Vagina (tissue), 2 donors: ENCODE measurements at regions not wholly inside any gene's neighbourhood (a gene's known extent, or its start where the extent isn't known, plus 50 kb on each side); places are given as distances from the start of the nearest gene placed in this dataset.

ENCODE experiments used
- DNase-seq, 2 donors: peaks; one replicate each; pipeline ENCODE4 v3.0.0-alpha.2; 2017; ENCODE audit errors: extremely low spot score in 2 of 2
- H3K27ac ChIP-seq: fragments of 200-600 bp; sonication (generic); one replicate; pipeline ENCODE4 v1.5.1; 2019
- H3K27me3 ChIP-seq: fragments of 200-600 bp; sonication (generic); one replicate; pipeline ENCODE4 v1.5.1; 2019
- H3K36me3 ChIP-seq, 2 donors: fragments of 200-600 bp; sonication (generic); one replicate each; pipeline ENCODE4 v1.5.1; 2017 to 2019
- H3K4me1 ChIP-seq: fragments of 200-600 bp; sonication (generic); one replicate; pipeline ENCODE4 v1.5.1; 2019
- H3K4me3 ChIP-seq, 2 donors: fragments of 200-600 bp; sonication (generic); 1 replicate in 1 of 2; 2 replicates in 1 of 2; pipeline ENCODE4 v1.5.1; 2016 to 2019
- H3K9me3 ChIP-seq: fragments of 200-600 bp; sonication (generic); one replicate; pipeline ENCODE4 v1.5.1; 2019
- POLR2A ChIP-seq, 2 donors: fragments of 450-650 bp; IDR thresholded peaks; one replicate each; pipeline ENCODE4 v1.6.1; 2017; ENCODE audit warnings: antibody characterized with exemption in 2 of 2, mild to moderate bottlenecking in 2 of 2, moderate library complexity in 2 of 2
- POLR2AphosphoS5 ChIP-seq, 2 donors: sonication (generic); formaldehyde crosslinking; IDR thresholded peaks; one replicate each; pipeline ENCODE4 v1.9.0; 2017; ENCODE audit warnings: antibody characterized with exemption in 2 of 2, mild to moderate bottlenecking in 2 of 2, low read depth in 1 of 2; ENCODE audit not compliant: insufficient read depth in 1 of 2
- intact Hi-C: fragments of 100-400 bp; cut with DNase I; formaldehyde crosslinking; loops from one replicate; pipeline ENCODE4 v1.15.1; 2023
- TF ChIP-seq, protein P1 (sequence below), 3 experiments: fragments of 450-650 bp in 2 of 3; fragments of 200-600 bp in 1 of 3; sonication (generic) in 1 of 3; IDR thresholded peaks; one replicate each; pipeline ENCODE4 v1.5.1; 2017 to 2019; ENCODE audit warnings: antibody characterized with exemption in 3 of 3, mild to moderate bottlenecking in 2 of 3, moderate library complexity in 2 of 3

DNA sequence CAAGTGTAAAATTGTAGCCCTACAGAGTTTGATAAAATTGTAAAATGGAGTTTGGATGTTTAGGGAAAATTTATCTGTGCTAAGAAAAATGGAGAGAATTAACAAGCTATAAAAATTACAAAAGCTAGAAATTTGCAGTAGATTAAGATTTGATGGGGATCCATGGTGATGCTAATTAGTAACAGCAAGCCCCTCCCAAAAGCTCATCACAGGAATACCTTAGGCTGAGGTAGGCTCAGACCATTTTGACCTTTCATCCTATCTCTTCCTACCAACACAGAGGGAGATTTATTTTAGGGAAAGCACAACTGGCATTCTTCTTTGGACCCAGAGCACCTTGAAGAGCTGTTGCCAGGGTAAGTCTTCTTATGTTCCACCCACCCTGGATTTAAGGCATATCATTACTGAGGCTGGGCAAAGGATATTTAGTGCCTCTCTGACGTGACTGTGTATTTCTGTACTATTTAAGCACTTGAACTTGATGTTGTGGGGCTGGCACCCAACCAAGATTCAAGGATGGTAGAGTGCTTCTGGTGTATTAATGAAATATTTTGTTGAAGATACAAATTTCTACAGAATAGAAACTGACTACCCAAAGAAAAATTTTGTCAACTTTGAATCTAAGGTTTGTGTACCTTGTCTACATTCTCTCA is 70.8 kb upstream of the SLC39A10 start:
- Histone ChIP-seq H3K4me3 (no peak overlapping the region), H3K4me1 (peaks cover 6% of the 10 kb centered on the region), H3K9me3 (no peaks in the 10 kb centered on the region), H3K27ac (no peak overlapping the region), H3K36me3 (no peaks in the 10 kb centered on the region), H3K27me3 (no peaks in the 10 kb centered on the region)
- DNase-seq: no peak
- intact Hi-C loops: no loop called here
- no peak for TF ChIP-seq POLR2A (IDR thresholded peaks at IDR 0.05)
- TF ChIP-seq, protein P1, sequence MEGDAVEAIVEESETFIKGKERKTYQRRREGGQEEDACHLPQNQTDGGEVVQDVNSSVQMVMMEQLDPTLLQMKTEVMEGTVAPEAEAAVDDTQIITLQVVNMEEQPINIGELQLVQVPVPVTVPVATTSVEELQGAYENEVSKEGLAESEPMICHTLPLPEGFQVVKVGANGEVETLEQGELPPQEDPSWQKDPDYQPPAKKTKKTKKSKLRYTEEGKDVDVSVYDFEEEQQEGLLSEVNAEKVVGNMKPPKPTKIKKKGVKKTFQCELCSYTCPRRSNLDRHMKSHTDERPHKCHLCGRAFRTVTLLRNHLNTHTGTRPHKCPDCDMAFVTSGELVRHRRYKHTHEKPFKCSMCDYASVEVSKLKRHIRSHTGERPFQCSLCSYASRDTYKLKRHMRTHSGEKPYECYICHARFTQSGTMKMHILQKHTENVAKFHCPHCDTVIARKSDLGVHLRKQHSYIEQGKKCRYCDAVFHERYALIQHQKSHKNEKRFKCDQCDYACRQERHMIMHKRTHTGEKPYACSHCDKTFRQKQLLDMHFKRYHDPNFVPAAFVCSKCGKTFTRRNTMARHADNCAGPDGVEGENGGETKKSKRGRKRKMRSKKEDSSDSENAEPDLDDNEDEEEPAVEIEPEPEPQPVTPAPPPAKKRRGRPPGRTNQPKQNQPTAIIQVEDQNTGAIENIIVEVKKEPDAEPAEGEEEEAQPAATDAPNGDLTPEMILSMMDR (IDR thresholded peaks at IDR 0.05): no peak

DNA sequence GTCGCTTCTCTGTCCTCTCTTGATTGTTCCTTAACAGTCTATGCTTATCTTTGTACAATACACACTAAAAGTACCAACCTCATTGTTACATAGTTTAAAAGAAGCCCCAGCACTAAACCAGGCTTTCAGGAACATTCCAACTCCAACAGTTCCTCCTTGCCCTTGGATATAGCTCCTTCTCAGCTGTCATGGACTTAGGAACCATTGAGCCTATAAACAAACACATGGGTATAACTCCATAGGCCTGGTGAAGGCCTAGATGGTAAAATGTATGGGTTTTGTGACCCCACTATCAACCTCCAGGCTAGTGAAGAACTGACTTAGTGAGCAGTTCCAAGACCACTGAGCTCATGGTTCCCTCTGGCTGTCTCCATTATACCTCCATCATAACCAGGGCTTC is 74.8 kb upstream of the SLC39A10 start:
- no peak overlapping the region for H3K4me3 ChIP-seq
- no peak for DNase-seq
- TF ChIP-seq POLR2A (IDR thresholded peaks at IDR 0.05): no peak
- TF ChIP-seq, protein P1 (IDR thresholded peaks at IDR 0.05): no peak
- no peak for TF ChIP-seq POLR2AphosphoS5 (IDR thresholded peaks at IDR 0.05; ENCODE audit: insufficient read depth in 1 of 2, low read depth in 1 of 2)
- H3K27me3 ChIP-seq: no peaks in the 10 kb centered on the region
- H3K4me1 ChIP-seq: no peaks in the 10 kb centered on the region
- H3K36me3 ChIP-seq: no peaks in the 10 kb centered on the region
- no peaks in the 10 kb centered on the region for H3K9me3 ChIP-seq
- intact Hi-C loops: no loop called here
- H3K27ac ChIP-seq: no peak overlapping the region

DNA sequence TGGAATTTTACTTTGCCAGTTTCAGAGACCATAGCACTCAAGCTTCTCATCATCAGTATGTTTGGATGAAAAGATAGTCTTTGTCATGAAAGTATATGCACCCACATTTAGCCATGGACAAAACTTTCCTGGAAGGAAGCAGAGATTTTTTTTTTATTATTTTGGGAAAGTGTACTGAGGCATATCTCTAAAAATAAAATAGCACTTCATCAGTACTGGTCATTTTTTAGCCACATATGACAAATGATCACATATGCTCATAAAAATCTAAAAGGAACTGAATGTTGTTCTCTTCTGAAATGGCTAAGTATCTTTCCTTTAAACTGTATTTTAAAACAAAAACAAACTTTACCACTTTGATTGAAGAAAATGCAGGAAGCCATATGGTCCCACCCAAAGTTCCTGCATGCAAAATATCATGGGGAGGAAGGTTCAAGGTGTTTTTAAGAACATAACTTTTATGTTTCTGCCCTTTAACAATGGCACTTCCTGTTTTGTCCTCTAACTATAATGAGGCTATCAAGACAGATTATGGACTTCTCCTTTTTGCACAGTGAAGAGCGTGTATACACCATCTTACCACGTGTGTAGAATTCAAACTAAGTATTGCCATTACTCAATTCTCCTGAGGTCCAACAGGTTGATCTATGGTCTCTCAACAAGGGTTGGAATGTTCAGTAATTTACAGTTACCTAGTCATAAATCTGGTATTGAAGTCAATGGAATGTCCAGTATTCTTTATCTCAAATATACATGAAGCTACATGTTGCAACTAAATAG is 77.1 kb upstream of the SLC39A10 start:
- no peaks in the 10 kb centered on the region for H3K27me3 ChIP-seq
- intact Hi-C loops: no loop called here
- TF ChIP-seq, protein P1 (IDR thresholded peaks at IDR 0.05): no peak
- TF ChIP-seq POLR2AphosphoS5 (IDR thresholded peaks at IDR 0.05; ENCODE audit: insufficient read depth in 1 of 2, low read depth in 1 of 2) (no peak), POLR2A (IDR thresholded peaks at IDR 0.05) (no peak)

DNA sequence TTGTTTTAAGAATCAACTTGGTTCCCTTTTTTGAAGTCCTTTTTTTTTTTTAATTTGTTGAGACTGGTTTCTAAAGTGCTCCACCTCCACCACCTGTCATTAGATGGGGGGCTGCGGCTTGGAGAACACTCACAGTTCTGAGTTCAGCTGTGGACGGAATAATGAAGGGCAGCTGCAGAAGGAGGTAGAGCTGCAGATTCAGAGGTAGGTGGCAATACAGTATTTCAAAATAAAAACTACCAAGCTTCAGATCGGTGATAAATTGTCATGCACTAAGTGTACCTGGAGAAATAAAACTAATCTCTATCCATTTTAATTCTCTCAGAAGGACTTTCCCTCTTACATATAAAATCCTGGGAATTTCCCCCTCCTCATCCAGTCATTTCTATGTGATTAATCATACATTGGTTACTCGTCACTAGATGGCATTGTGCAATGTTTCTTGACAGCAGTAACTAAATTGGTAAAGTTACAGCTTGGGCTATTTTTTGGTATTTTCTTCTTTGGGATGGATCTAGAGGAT is 81.1 kb upstream of the SLC39A10 start:
- Histone ChIP-seq H3K4me1 (no peaks in the 10 kb centered on the region), H3K27ac (no peak overlapping the region), H3K27me3 (no peaks in the 10 kb centered on the region), H3K36me3 (no peaks in the 10 kb centered on the region), H3K9me3 (no peaks in the 10 kb centered on the region), H3K4me3 (no peak overlapping the region)
- intact Hi-C loops: no loop called here
- DNase-seq: no peak
- TF ChIP-seq POLR2AphosphoS5 (IDR thresholded peaks at IDR 0.05; ENCODE audit: insufficient read depth in 1 of 2, low read depth in 1 of 2): no peak

More for the DNA sequence above, 77.1 kb upstream of the SLC39A10 start:
- Histone ChIP-seq H3K9me3 (no peaks in the 10 kb centered on the region), H3K27ac (no peak overlapping the region), H3K36me3 (no peaks in the 10 kb centered on the region), H3K4me1 (no peaks in the 10 kb centered on the region), H3K4me3 (no peak overlapping the region)
- no peak for DNase-seq

DNA sequence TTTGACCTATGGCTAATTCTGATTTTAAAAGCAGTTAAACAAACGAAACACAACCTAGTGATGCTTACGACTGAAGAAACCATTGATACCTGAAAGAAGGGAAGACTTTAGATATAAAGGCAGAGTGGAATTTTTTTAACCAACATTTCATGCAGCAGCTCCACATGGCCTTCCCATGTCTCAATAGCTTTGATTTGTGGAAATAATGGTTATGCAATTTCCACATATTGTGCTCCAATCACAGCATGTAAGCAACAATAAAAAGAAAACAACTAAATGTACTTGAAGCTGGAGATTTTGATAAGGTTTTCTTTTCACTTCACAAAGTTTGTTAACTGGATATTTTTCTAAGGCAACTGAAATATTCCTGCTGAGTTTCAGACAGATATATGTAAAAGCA is 82.0 kb upstream of the SLC39A10 start:
- TF ChIP-seq, protein P1 (IDR thresholded peaks at IDR 0.05): no peak
- TF ChIP-seq POLR2A (IDR thresholded peaks at IDR 0.05): no peak
- no peak for TF ChIP-seq POLR2AphosphoS5 (IDR thresholded peaks at IDR 0.05; ENCODE audit: insufficient read depth in 1 of 2, low read depth in 1 of 2)
- no peaks in the 10 kb centered on the region for H3K36me3 ChIP-seq
- H3K27ac ChIP-seq: no peak overlapping the region
- DNase-seq: no peak
- no peaks in the 10 kb centered on the region for H3K4me1 ChIP-seq
- intact Hi-C loops: no loop called here
- no peak overlapping the region for H3K4me3 ChIP-seq
- H3K27me3 ChIP-seq: no peaks in the 10 kb centered on the region
- H3K9me3 ChIP-seq: no peaks in the 10 kb centered on the region
